WTC11 (cell line): ENCODE measurements at regions not wholly inside any gene's neighbourhood (a gene's known extent, or its start where the extent isn't known, plus 50 kb on each side); places are given as distances from the start of the nearest gene placed in this dataset.

ENCODE experiments used
- ATAC-seq: fragments of 200-7000 bp; cut with Tn5 transposase; 2 replicates; pipeline ENCODE4 v1.10.0; 2021; ENCODE audit warnings: mild to moderate bottlenecking, moderate library complexity
- CTCF ChIA-PET: fragments of 300-600 bp; sonication (Branson Sonifier 250); formaldehyde crosslinking; loops from one replicate; lab custom pipeline; 2021; ENCODE audit warnings: antibody characterized with exemption; lab: Charles Lee
- POLR2A ChIA-PET: fragments of 350-600 bp; sonication (Branson Sonifier 250); formaldehyde crosslinking; loops from one replicate; lab custom pipeline; 2021; ENCODE audit warnings: antibody characterized with exemption; lab: Charles Lee
- DNase-seq: peaks from one replicate; pipeline ENCODE4 v3.0.0; 2021; ENCODE audit warnings: low spot score
- H3K27ac Mint-ChIP-seq: 2 replicates; pipeline ENCODE4 v1.8.0; 2021; ENCODE audit warnings: mixed read lengths
- H3K27me3 Mint-ChIP-seq: 2 replicates; pipeline ENCODE4 v1.8.0; 2021; ENCODE audit warnings: low read depth, mild to moderate bottlenecking, moderate library complexity, mixed read lengths
- H3K36me3 Mint-ChIP-seq: 2 replicates; pipeline ENCODE4 v1.8.0; 2021; ENCODE audit warnings: mixed read lengths
- H3K4me1 Mint-ChIP-seq: 2 replicates; pipeline ENCODE4 v1.8.0; 2022; ENCODE audit warnings: mixed read lengths
- H3K4me3 Mint-ChIP-seq: 2 replicates; pipeline ENCODE4 v1.8.0; 2021; ENCODE audit warnings: mild to moderate bottlenecking, moderate library complexity, mixed read lengths
- H3K9me3 Mint-ChIP-seq: 2 replicates; pipeline ENCODE4 v1.8.0; 2021; ENCODE audit warnings: mixed read lengths
- CBFB ChIP-seq: sonication (generic); formaldehyde crosslinking; IDR thresholded peaks from 2 replicates; pipeline ENCODE4 v1.8.1; 2022; ENCODE audit warnings: mild to moderate bottlenecking, low read depth, missing genetic modification reagents
- EMX1 ChIP-seq: fragments of 250-450 bp; sonication (Bioruptor Pico); IDR thresholded peaks from 2 replicates; pipeline ENCODE4 v1.8.0; 2021; ENCODE audit warnings: mild to moderate bottlenecking
- ESRRA ChIP-seq: sonication (generic); formaldehyde crosslinking; IDR thresholded peaks from 2 replicates; pipeline ENCODE4 v1.8.1; 2022; ENCODE audit warnings: mild to moderate bottlenecking, missing genetic modification reagents, borderline replicate concordance
- ETV6 ChIP-seq: sonication (generic); formaldehyde crosslinking; IDR thresholded peaks from 2 replicates; pipeline ENCODE4 v1.8.1; 2022; ENCODE audit warnings: mild to moderate bottlenecking, missing genetic modification reagents
- FOXP1 ChIP-seq: sonication (generic); formaldehyde crosslinking; IDR thresholded peaks from 2 replicates; pipeline ENCODE4 v1.8.0; 2022; ENCODE audit warnings: missing genetic modification reagents, mild to moderate bottlenecking, moderate library complexity, borderline replicate concordance
- FOXP4 ChIP-seq: sonication (generic); formaldehyde crosslinking; IDR thresholded peaks from 2 replicates; pipeline ENCODE4 v1.8.0; 2022; ENCODE audit warnings: mild to moderate bottlenecking, missing genetic modification reagents
- GTF2I ChIP-seq: fragments of 250-450 bp; sonication (Bioruptor Pico); conservative IDR thresholded peaks from 2 replicates; pipeline ENCODE4 v1.4.0; 2021; ENCODE audit warnings: mild to moderate bottlenecking
- HMGA2 ChIP-seq: fragments of 250-450 bp; sonication (Bioruptor Pico); IDR thresholded peaks from 2 replicates; pipeline ENCODE4 v1.4.0; 2021; ENCODE audit warnings: mild to moderate bottlenecking, moderate library complexity
- NR2C2 ChIP-seq: sonication (generic); formaldehyde crosslinking; IDR thresholded peaks from 2 replicates; pipeline ENCODE4 v1.8.0; 2022; ENCODE audit warnings: mild to moderate bottlenecking, missing genetic modification reagents
- NR3C1 ChIP-seq: sonication (generic); formaldehyde crosslinking; conservative IDR thresholded peaks from 2 replicates; pipeline ENCODE4 v1.8.1; 2023; ENCODE audit warnings: low read depth, mild to moderate bottlenecking, missing genetic modification reagents
- OVOL2 ChIP-seq: fragments of 250-450 bp; sonication (Bioruptor Pico); IDR thresholded peaks from 2 replicates; pipeline ENCODE4 v1.9.0; 2021; ENCODE audit warnings: mild to moderate bottlenecking, borderline replicate concordance
- SMAD4 ChIP-seq: sonication (generic); formaldehyde crosslinking; IDR thresholded peaks from 2 replicates; pipeline ENCODE4 v1.8.0; 2022; ENCODE audit warnings: mild to moderate bottlenecking, missing genetic modification reagents
- SP1 ChIP-seq: sonication (generic); formaldehyde crosslinking; conservative IDR thresholded peaks from 2 replicates; pipeline ENCODE4 v1.8.1; 2022; ENCODE audit warnings: missing genetic modification reagents
- TCF7 ChIP-seq: sonication (generic); formaldehyde crosslinking; IDR thresholded peaks from 2 replicates; pipeline ENCODE4 v1.8.0; 2022; ENCODE audit warnings: mild to moderate bottlenecking, low read depth, missing genetic modification reagents, moderate library complexity
- TEAD4 ChIP-seq: sonication (generic); formaldehyde crosslinking; IDR thresholded peaks from 2 replicates; pipeline ENCODE4 v1.8.0; 2022; ENCODE audit warnings: mild to moderate bottlenecking, missing genetic modification reagents
- TP53 ChIP-seq: sonication (generic); formaldehyde crosslinking; IDR thresholded peaks from 2 replicates; pipeline ENCODE4 v1.8.1; 2023; ENCODE audit warnings: mild to moderate bottlenecking, missing genetic modification reagents
- USF1 ChIP-seq: sonication (generic); formaldehyde crosslinking; IDR thresholded peaks from 2 replicates; pipeline ENCODE4 v1.8.0; 2022; ENCODE audit warnings: mild to moderate bottlenecking, missing genetic modification reagents
- USF2 ChIP-seq: sonication (generic); formaldehyde crosslinking; IDR thresholded peaks from 2 replicates; pipeline ENCODE4 v1.8.1; 2023; ENCODE audit warnings: mild to moderate bottlenecking, missing genetic modification reagents, moderate library complexity
- ZNF121 ChIP-seq: sonication (generic); formaldehyde crosslinking; IDR thresholded peaks from 2 replicates; pipeline ENCODE4 v1.8.0; 2023; ENCODE audit warnings: missing genetic modification reagents
- ZNF232 ChIP-seq: sonication (generic); formaldehyde crosslinking; IDR thresholded peaks from 2 replicates; pipeline ENCODE4 v1.8.0; 2022; ENCODE audit warnings: mild to moderate bottlenecking, missing genetic modification reagents
- ZNF317 ChIP-seq: sonication (generic); formaldehyde crosslinking; IDR thresholded peaks from 2 replicates; pipeline ENCODE4 v1.8.1; 2023; ENCODE audit warnings: low read depth, mild to moderate bottlenecking, moderate library complexity, missing genetic modification reagents, borderline replicate concordance
- ZNF423 ChIP-seq: fragments of 250-450 bp; sonication (Bioruptor Pico); IDR thresholded peaks from 2 replicates; pipeline ENCODE4 v2.1.2; 2022; ENCODE audit warnings: mild to moderate bottlenecking, moderate library complexity
- TF ChIP-seq, protein P1 (sequence below): sonication (generic); formaldehyde crosslinking; IDR thresholded peaks from 2 replicates; pipeline ENCODE4 v1.8.1; 2022; ENCODE audit warnings: low read depth, mild to moderate bottlenecking, moderate library complexity, missing genetic modification reagents, borderline replicate concordance
- TF ChIP-seq, protein P2 (sequence below): fragments of 250-450 bp; sonication (Bioruptor Pico); IDR thresholded peaks from 2 replicates; pipeline ENCODE4 v1.9.0; 2021; ENCODE audit warnings: moderate library complexity, mild to moderate bottlenecking, inconsistent platforms, borderline replicate concordance
- TF ChIP-seq, protein P3 (sequence below): fragments of 250-450 bp; sonication (Bioruptor Pico); IDR thresholded peaks from 2 replicates; pipeline ENCODE4 v1.9.0; 2021; ENCODE audit warnings: mild to moderate bottlenecking
- TF ChIP-seq, protein P4 (sequence below): sonication (generic); formaldehyde crosslinking; IDR thresholded peaks from 2 replicates; pipeline ENCODE4 v1.8.1; 2022; ENCODE audit warnings: mild to moderate bottlenecking, moderate library complexity, missing genetic modification reagents
- TF ChIP-seq, protein P5 (sequence below): sonication (generic); formaldehyde crosslinking; IDR thresholded peaks from 2 replicates; pipeline ENCODE4 v1.8.0; 2022; ENCODE audit warnings: mild to moderate bottlenecking, missing genetic modification reagents

GRCh38 chr3:181081930-181082329 lies 92.4 kb upstream of the DNAJC19 start:
- Mint-ChIP-seq H3K27me3 (no peaks in the 10 kb centered on the region), H3K9me3 (no peaks in the 10 kb centered on the region), H3K36me3 (no peaks in the 10 kb centered on the region), H3K4me3 (no peak overlapping the region), H3K27ac (no peak overlapping the region), H3K4me1 (no peaks in the 10 kb centered on the region)
- ChIA-PET CTCF (no interaction called here), POLR2A (no interaction called here)
- DNase-seq (no peak), ATAC-seq (no peak)
- TF ChIP-seq NR2C2 (CRISPR knock-in tag) (no peak), ESRRA (no peak), EMX1 (CRISPR knock-in tag) (no peak), ZNF121 (CRISPR knock-in tag) (no peak), TP53 (no peak), HMGA2 (no peak), FOXP4 (CRISPR knock-in tag) (no peak), USF2 (CRISPR knock-in tag) (no peak), TCF7 (CRISPR knock-in tag) (no peak), ZNF232 (CRISPR knock-in tag) (no peak), OVOL2 (CRISPR knock-in tag) (no peak), ETV6 (CRISPR knock-in tag) (no peak)
- TF ChIP-seq, protein P1, sequence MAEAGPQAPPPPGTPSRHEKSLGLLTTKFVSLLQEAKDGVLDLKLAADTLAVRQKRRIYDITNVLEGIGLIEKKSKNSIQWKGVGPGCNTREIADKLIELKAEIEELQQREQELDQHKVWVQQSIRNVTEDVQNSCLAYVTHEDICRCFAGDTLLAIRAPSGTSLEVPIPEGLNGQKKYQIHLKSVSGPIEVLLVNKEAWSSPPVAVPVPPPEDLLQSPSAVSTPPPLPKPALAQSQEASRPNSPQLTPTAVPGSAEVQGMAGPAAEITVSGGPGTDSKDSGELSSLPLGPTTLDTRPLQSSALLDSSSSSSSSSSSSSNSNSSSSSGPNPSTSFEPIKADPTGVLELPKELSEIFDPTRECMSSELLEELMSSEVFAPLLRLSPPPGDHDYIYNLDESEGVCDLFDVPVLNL (CRISPR knock-in tag) = no peak
- TF ChIP-seq, protein P2, sequence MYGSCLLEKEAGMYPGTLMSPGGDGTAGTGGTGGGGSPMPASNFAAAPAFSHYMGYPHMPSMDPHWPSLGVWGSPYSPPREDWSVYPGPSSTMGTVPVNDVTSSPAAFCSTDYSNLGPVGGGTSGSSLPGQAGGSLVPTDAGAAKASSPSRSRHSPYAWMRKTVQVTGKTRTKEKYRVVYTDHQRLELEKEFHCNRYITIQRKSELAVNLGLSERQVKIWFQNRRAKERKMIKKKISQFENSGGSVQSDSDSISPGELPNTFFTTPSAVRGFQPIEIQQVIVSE (CRISPR knock-in tag) = no peak

DNA sequence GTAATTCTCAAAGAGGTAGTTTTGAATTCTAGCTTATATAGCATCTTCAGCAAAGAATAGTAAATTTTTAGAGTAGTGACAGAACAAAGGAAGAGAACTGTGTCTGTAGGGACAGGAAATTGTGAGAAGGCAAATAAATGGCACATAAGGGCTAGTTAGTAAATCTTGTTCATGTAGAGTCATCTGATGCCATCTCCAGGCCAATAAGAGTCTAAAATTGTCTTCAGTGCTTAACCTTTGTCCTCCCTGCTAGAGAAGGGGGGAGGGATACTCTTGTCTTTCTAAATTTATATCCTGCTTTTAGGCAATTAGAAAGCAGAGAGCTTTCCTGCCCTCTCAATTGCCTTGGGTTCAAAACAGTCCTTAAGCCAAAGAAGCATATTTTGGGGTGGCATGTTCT lies 87.0 kb upstream of the DNAJC19 start:
- no peak for TF ChIP-seq TP53
- TF ChIP-seq SP1 (CRISPR knock-in tag) = no peak
- no peak for TF ChIP-seq TEAD4
- TF ChIP-seq, protein P3, sequence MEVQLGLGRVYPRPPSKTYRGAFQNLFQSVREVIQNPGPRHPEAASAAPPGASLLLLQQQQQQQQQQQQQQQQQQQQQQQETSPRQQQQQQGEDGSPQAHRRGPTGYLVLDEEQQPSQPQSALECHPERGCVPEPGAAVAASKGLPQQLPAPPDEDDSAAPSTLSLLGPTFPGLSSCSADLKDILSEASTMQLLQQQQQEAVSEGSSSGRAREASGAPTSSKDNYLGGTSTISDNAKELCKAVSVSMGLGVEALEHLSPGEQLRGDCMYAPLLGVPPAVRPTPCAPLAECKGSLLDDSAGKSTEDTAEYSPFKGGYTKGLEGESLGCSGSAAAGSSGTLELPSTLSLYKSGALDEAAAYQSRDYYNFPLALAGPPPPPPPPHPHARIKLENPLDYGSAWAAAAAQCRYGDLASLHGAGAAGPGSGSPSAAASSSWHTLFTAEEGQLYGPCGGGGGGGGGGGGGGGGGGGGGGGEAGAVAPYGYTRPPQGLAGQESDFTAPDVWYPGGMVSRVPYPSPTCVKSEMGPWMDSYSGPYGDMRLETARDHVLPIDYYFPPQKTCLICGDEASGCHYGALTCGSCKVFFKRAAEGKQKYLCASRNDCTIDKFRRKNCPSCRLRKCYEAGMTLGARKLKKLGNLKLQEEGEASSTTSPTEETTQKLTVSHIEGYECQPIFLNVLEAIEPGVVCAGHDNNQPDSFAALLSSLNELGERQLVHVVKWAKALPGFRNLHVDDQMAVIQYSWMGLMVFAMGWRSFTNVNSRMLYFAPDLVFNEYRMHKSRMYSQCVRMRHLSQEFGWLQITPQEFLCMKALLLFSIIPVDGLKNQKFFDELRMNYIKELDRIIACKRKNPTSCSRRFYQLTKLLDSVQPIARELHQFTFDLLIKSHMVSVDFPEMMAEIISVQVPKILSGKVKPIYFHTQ (CRISPR knock-in tag) = no peak
- TF ChIP-seq FOXP1 = no peak
- TF ChIP-seq TCF7 (CRISPR knock-in tag) = no peak
- TF ChIP-seq NR3C1 (CRISPR knock-in tag) = no peak
- TF ChIP-seq, protein P4, sequence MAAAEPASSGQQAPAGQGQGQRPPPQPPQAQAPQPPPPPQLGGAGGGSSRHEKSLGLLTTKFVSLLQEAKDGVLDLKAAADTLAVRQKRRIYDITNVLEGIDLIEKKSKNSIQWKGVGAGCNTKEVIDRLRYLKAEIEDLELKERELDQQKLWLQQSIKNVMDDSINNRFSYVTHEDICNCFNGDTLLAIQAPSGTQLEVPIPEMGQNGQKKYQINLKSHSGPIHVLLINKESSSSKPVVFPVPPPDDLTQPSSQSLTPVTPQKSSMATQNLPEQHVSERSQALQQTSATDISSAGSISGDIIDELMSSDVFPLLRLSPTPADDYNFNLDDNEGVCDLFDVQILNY (CRISPR knock-in tag) = no peak
- TF ChIP-seq ZNF423 (CRISPR knock-in tag) = no peak
- no peak for TF ChIP-seq USF1 (CRISPR knock-in tag)
- TF ChIP-seq ESRRA = no peak
- no peak for TF ChIP-seq ZNF317
- TF ChIP-seq GTF2I (CRISPR knock-in tag) = no peak
- TF ChIP-seq, protein P5, sequence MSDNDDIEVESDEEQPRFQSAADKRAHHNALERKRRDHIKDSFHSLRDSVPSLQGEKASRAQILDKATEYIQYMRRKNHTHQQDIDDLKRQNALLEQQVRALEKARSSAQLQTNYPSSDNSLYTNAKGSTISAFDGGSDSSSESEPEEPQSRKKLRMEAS (CRISPR knock-in tag) = no peak
- no peak for TF ChIP-seq CBFB (CRISPR knock-in tag)
- TF ChIP-seq SMAD4 = no peak
- no peak for TF ChIP-seq NR2C2 (CRISPR knock-in tag)
- DNase-seq (no peak), ATAC-seq (no peak)
- Mint-ChIP-seq H3K4me3 (no peak overlapping the region), H3K27ac (no peak overlapping the region), H3K36me3 (no peaks in the 10 kb centered on the region), H3K9me3 (peaks cover 23% of the 10 kb centered on the region), H3K4me1 (peaks cover 14% of the 10 kb centered on the region), H3K27me3 (no peaks in the 10 kb centered on the region; the same call in 1 of the 2 replicates)
- POLR2A ChIA-PET = no interaction called here
- CTCF ChIA-PET = no interaction called here
